ENCODE measurements at regions not wholly inside any gene's neighbourhood (a gene's known extent, or its start where the extent isn't known, plus 50 kb on each side); places are given as distances from the start of the nearest gene placed in this dataset.

DNA sequence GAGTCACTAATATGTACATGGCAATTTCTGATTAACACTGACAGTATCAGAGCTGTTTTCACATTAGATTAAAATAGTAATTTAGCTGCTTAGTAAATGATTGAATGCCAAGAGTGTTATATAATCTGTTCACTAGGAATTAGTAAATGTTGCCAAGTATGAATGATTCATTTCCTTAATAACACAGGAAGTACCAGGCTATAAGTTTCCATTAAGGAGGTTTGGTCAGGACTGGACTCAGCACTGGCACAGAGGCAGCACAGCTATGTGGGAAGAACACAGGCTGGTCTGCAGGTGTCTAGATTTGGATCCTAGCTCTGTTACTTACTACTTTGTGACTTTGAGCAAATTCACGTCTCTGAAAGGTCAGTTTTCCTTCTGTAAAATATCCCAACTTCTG lies 97.2 kb downstream of the TDRD15 start:
- TF ChIP-seq CTCF (IDR thresholded peaks at IDR 0.05; ENCODE audit: insufficient read depth, low read length, poor library complexity, severe bottlenecking), result no peak
- TF ChIP-seq EZH2phosphoT487 (conservative IDR thresholded peaks at IDR 0.05; ENCODE audit: low read length), result no peak
- Histone ChIP-seq H3K4me3 (ENCODE audit: insufficient read depth, low read length, poor library complexity, severe bottlenecking) (no peak overlapping the region), H3K27ac (ENCODE audit: low read depth, low read length) (no peak overlapping the region), H3K79me2 (ENCODE audit: insufficient read depth, low read length) (no peaks in the 10 kb centered on the region), H4K20me1 (ENCODE audit: low read depth, low read length) (no peaks in the 10 kb centered on the region), H2AFZ (ENCODE audit: low read depth, low read length, severe bottlenecking) (no peak overlapping the region), H3F3A (ENCODE audit: insufficient read depth) (no peaks in the 10 kb centered on the region), H3K9me2 (replicated peaks; ENCODE audit: insufficient read depth, low read length) (no peaks in the 10 kb centered on the region), H3K9me3 (ENCODE audit: insufficient read depth, low read length) (no peaks in the 10 kb centered on the region), H3K9ac (ENCODE audit: low read length) (no peak overlapping the region), H3K36me3 (ENCODE audit: low read length) (no peaks in the 10 kb centered on the region), H3K27me3 (ENCODE audit: low read length) (no peaks in the 10 kb centered on the region), H3K4me2 (ENCODE audit: low read depth, low read length, poor library complexity, severe bottlenecking) (no peak overlapping the region)

- Histone ChIP-seq H3K27ac (ENCODE audit: low read depth, low read length) (no peak overlapping the region), H4K20me1 (ENCODE audit: low read depth, low read length) (no peaks in the 10 kb centered on the region), H3K4me2 (ENCODE audit: low read depth, low read length, poor library complexity, severe bottlenecking) (no peak overlapping the region), H3K9me2 (replicated peaks; ENCODE audit: insufficient read depth, low read length) (no peaks in the 10 kb centered on the region), H3F3A (ENCODE audit: insufficient read depth) (no peaks in the 10 kb centered on the region), H3K9ac (ENCODE audit: low read length) (no peak overlapping the region), H3K36me3 (ENCODE audit: low read length) (no peaks in the 10 kb centered on the region), H3K79me2 (ENCODE audit: insufficient read depth, low read length) (no peaks in the 10 kb centered on the region), H3K4me3 (ENCODE audit: insufficient read depth, low read length, poor library complexity, severe bottlenecking) (no peak overlapping the region), H3K27me3 (ENCODE audit: low read length) (no peaks in the 10 kb centered on the region), H3K9me3 (ENCODE audit: insufficient read depth, low read length) (no peaks in the 10 kb centered on the region), H2AFZ (ENCODE audit: low read depth, low read length, severe bottlenecking) (no peak overlapping the region)
- TF ChIP-seq EZH2phosphoT487 (conservative IDR thresholded peaks at IDR 0.05; ENCODE audit: low read length) (no peak), CTCF (IDR thresholded peaks at IDR 0.05; ENCODE audit: insufficient read depth, low read length, poor library complexity, severe bottlenecking) (no peak)
Measured at GRCh38 chr2:21223618-21224017, 99.8 kb downstream of the TDRD15 start.

DNA sequence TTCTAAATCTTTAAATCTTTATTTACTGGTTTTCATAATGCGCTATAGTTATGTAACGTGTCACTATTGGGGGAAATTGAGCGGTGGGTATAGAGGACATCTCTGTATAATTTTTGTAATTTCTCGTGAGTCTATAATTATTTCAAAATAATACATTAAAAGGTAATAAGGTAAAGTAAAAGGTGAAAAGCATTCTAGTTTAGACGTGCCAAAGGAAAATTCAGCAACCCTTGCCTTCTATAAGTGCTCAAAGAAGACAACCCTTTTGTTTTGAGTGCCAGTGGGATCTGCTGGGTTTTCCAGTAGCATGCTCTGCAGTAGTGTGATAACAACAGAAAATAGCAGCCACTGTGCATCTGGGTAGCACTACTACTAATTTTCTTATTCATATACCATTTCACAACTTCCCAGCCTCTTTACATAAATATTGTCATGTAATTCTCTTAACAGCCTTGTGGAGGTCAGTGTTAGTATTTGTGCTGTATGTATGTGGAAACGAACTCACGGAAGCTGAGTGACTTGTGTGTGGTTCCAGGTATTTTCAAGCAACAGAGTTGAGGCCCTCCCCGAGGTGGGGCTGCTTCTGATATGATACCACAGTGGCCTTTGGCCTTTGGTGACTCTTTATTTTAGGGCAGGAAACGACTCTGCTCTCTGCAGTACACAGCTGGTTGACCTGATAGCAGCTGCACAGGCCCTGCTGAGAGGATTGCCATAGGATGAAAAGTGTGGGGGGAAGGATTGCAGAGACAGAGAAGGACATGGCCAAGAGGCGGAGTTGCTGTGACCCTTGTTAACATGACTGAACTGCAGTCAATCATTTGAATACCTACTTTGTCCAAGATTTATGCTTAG lies 104.5 kb downstream of the TDRD15 start:
- no peaks in the 10 kb centered on the region for H3K27me3 ChIP-seq (ENCODE audit: low read length)
- no peak overlapping the region for H3K27ac ChIP-seq (ENCODE audit: low read depth, low read length)
- no peaks in the 10 kb centered on the region for H3K36me3 ChIP-seq (ENCODE audit: low read length)
- peak overlapping the region; percentile 43 for H2AFZ ChIP-seq (ENCODE audit: low read depth, low read length, severe bottlenecking)
- no peak overlapping the region for H3K4me3 ChIP-seq (ENCODE audit: insufficient read depth, low read length, poor library complexity, severe bottlenecking)
- no peaks in the 10 kb centered on the region for H3K79me2 ChIP-seq (ENCODE audit: insufficient read depth, low read length)
- no peaks in the 10 kb centered on the region for H3K9me2 ChIP-seq (replicated peaks; ENCODE audit: insufficient read depth, low read length)
- H3K9me3 ChIP-seq (ENCODE audit: insufficient read depth, low read length), result no peaks in the 10 kb centered on the region
- H3K4me2 ChIP-seq (ENCODE audit: low read depth, low read length, poor library complexity, severe bottlenecking), result no peak overlapping the region
- no peak for TF ChIP-seq CTCF (IDR thresholded peaks at IDR 0.05; ENCODE audit: insufficient read depth, low read length, poor library complexity, severe bottlenecking)
- H4K20me1 ChIP-seq (ENCODE audit: low read depth, low read length), result no peaks in the 10 kb centered on the region
- H3K9ac ChIP-seq (ENCODE audit: low read length), result no peak overlapping the region
- H3F3A ChIP-seq (ENCODE audit: insufficient read depth), result no peaks in the 10 kb centered on the region
